AG04450 (cell line): ENCODE measurements at regions not wholly inside any gene's neighbourhood (a gene's known extent, or its start where the extent isn't known, plus 50 kb on each side); places are given as distances from the start of the nearest gene placed in this dataset.
"Not testable (repeated sequence)": the region's sequence is repeated elsewhere in the genome, so short reads cannot be mapped to it uniquely, and the experiment has no call there.

Experiments used
- CTCF ChIA-PET: fragments of 300-600, 350-600 bp; formaldehyde crosslinking; extraction: SDS; loops from one replicate; lab custom pipeline; 2022; ENCODE audit warnings: antibody characterized with exemption, inconsistent platforms; lab: Charles Lee
- POLR2A ChIA-PET: fragments of 350-600 bp; formaldehyde crosslinking; extraction: SDS; loops from one replicate; lab custom pipeline; 2021; ENCODE audit warnings: antibody characterized with exemption, inconsistent platforms; lab: Yijun Ruan, JAX
- DNase-seq: peaks from one replicate; pipeline ENCODE4 v3.0.0-alpha.2; 2011; ENCODE audit warnings: low read depth, low spot score
- H3K27ac ChIP-seq: one replicate; pipeline ENCODE4 v1.5.1; 2012; ENCODE audit warnings: low read depth, low read length, control low read depth
- H3K27me3 ChIP-seq: one replicate; pipeline ENCODE4 v1.6.0; 2012; ENCODE audit warnings: low read length; ENCODE audit not compliant: control insufficient read depth, insufficient read depth
- H3K4me3 ChIP-seq: 2 replicates; pipeline ENCODE4 v1.5.1; 2011; ENCODE audit warnings: mild to moderate bottlenecking, low read depth, low read length, control low read depth
- H3K9me3 ChIP-seq: 2 replicates; pipeline ENCODE4 v1.5.1; 2012; ENCODE audit warnings: low read length; ENCODE audit not compliant: control insufficient read depth, insufficient read depth
- TF ChIP-seq, protein P1 (sequence below): IDR thresholded peaks from 2 replicates; pipeline ENCODE4 v1.5.1; 2011; ENCODE audit warnings: low read depth, low read length, control low read depth, inconsistent platforms

DNA sequence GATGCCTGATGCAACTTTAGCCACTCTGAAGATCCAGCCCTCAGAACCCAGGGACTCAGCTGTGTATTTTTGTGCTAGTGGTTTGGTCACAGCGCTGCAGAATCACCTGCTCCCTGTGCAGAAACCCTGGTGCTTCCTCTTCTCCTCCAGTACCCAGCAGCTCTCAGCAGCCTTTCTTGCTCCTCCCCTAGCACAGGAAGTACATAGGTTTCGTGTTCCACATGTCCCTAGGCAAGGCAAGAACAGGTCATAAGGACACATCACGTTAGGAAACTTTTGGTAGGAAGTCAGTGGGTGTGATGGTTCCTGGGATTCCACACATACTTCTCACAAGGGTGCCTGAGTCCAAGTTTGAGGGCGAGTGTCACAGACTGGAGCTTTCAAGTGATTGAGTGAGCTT lies 167.9 kb upstream of the PRSS1 start:
- H3K9me3 ChIP-seq, result no peaks in the 10 kb centered on the region
- CTCF ChIA-PET, result interaction anchor here (0.9 to 4.5 kb wide), 5 partner anchors 23 to 202 kb away, joined by 3 to 58 read pairs (median 3); no protein-coding TSS in a partner anchor
- H3K4me3 ChIP-seq, result no peak overlapping the region
- H3K27me3 ChIP-seq, result no peaks in the 10 kb centered on the region
- POLR2A ChIA-PET, result no interaction called here
- H3K27ac ChIP-seq, result no peak overlapping the region
- TF ChIP-seq, protein P1, sequence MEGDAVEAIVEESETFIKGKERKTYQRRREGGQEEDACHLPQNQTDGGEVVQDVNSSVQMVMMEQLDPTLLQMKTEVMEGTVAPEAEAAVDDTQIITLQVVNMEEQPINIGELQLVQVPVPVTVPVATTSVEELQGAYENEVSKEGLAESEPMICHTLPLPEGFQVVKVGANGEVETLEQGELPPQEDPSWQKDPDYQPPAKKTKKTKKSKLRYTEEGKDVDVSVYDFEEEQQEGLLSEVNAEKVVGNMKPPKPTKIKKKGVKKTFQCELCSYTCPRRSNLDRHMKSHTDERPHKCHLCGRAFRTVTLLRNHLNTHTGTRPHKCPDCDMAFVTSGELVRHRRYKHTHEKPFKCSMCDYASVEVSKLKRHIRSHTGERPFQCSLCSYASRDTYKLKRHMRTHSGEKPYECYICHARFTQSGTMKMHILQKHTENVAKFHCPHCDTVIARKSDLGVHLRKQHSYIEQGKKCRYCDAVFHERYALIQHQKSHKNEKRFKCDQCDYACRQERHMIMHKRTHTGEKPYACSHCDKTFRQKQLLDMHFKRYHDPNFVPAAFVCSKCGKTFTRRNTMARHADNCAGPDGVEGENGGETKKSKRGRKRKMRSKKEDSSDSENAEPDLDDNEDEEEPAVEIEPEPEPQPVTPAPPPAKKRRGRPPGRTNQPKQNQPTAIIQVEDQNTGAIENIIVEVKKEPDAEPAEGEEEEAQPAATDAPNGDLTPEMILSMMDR, result no peak
- no peak for DNase-seq

DNA sequence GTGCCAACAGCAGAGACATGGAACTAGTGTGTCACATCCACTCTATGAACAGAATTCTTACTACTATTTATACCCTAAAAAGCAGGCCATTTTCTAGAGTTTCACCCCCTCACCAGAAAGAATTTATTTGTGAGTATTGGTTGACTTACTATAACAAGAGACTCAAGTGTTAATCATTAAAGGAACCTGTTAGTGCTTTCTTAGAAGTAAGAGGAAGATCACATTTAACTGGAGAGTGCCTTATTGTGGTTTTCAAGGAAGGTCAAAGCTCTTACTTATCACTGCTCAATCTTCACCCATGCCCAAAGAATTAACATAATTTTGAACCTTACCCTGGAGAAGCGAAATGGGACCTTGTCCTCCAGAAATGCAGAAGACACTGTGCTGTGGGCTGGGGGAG lies 169.3 kb upstream of the PRSS1 start:
- no peak overlapping the region for H3K27ac ChIP-seq
- H3K9me3 ChIP-seq, result no peaks in the 10 kb centered on the region; the same call in 1 of the 2 replicates
- no peak for DNase-seq
- POLR2A ChIA-PET, result no interaction called here
- TF ChIP-seq, protein P1, result no peak
- H3K4me3 ChIP-seq, result no peak overlapping the region
- CTCF ChIA-PET, result no interaction called here
- no peaks in the 10 kb centered on the region for H3K27me3 ChIP-seq

DNA sequence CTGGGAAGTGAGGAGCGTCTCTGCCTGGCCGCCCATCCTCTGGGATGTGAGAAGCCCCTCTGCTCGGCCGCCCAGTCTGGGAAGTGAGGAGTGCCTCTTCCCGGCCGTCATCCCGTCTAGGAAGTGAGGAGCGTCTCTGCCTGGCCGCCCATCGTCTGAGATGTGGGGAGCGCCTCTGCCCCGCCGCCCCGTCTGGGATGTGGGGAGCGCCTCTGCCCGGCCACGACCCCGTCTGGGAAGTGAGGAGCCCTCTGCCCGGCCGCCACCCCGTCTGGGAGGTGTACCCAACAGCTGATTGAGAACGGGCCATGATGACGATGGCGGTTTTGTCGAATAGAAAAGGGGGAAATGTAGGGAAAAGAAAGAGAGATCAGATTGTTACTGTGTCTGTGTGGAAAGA lies 173.9 kb upstream of the PRSS1 start:
- H3K9me3 ChIP-seq, H3K4me3 ChIP-seq, POLR2A ChIA-PET, H3K27me3 ChIP-seq, H3K27ac ChIP-seq, DNase-seq: not testable (repeated sequence)
- CTCF ChIA-PET, result interaction anchor here (1.2 kb wide), 1 partner anchor 12 kb away, joined by 5 read pairs; no protein-coding TSS in a partner anchor

DNA sequence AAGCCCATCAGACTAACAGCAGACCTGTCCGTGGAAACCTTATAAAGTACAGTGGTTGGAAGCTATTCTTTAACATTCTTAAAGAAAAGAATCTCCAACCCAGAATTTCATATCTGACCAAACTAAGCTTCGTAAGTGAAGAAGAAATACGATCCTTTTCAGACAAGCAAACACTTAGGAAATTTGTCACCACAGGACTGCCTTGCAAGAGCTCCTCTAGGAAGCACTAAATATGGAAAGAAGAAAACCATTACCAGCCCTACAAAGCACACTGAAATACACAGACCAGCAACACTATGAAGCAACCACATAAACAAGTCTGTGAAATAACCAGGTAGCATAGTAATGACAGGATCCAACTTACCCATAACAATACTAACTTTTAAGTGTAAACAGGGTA lies 177.7 kb upstream of the PRSS1 start:
- ChIA-PET POLR2A (no interaction called here), CTCF (interaction anchor here (1.1 to 3.1 kb wide), 4 partner anchors 14 to 93 kb away, joined by 3 to 18 read pairs (median 4); no protein-coding TSS in a partner anchor)
- DNase-seq, result no peak
- no peak overlapping the region for H3K27ac ChIP-seq
- no peak overlapping the region for H3K4me3 ChIP-seq
- TF ChIP-seq, protein P1, result no peak
- H3K9me3 ChIP-seq, result no peaks in the 10 kb centered on the region; the same call in 1 of the 2 replicates
- no peaks in the 10 kb centered on the region for H3K27me3 ChIP-seq

DNA sequence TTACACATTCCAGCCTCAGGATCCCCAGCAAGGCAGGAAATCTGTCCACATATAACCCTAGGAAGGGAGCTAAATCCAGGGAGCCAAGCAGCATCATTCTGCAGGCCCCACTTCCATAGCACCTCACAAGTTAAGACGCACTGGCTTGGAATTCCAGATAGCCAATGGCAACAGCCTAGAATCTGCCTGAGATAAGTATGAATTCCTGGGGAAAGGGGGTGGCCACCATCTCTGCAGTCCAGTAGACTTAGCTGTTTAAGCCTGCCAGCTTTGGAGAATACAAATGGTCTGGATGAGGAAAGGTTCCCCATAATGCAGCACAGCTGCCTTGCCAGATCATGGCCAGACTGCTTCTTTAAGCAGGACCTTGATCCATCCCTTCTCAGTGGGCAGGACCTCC lies 179.4 kb upstream of the PRSS1 start:
- no peaks in the 10 kb centered on the region; the same call in 1 of the 2 replicates for H3K9me3 ChIP-seq
- DNase-seq, result no peak
- CTCF ChIA-PET, result interaction anchor here (0.8 to 3.1 kb wide), 4 partner anchors 12 to 35 kb away, joined by 3 to 18 read pairs (median 7); no protein-coding TSS in a partner anchor

More for the DNA sequence above, 179.4 kb upstream of the PRSS1 start:
- peak overlapping the region; percentile 62 for H3K27ac ChIP-seq
- TF ChIP-seq, protein P1, result no peak
- no peak overlapping the region for H3K4me3 ChIP-seq
- H3K27me3 ChIP-seq, result no peaks in the 10 kb centered on the region
- POLR2A ChIA-PET, result no interaction called here
